Activated CD4-positive, alpha-beta T cell treated with anti-CD3 and anti-CD28 coated beads, Interleukin-2, amount 10 ng/mL, durations not matched to agents 24 days and 14 days (primary cell): ENCODE measurements at regions not wholly inside any gene's neighbourhood (a gene's known extent, or its start where the extent isn't known, plus 50 kb on each side); places are given as distances from the start of the nearest gene placed in this dataset.
A peak's percentile ranks its signal among the peaks of the same experiment; 100 is the strongest.
"Not testable (repeated sequence)": the region's sequence is repeated elsewhere in the genome, so short reads cannot be mapped to it uniquely, and the experiment has no call there.

Source experiments
- DNase-seq: peaks from one replicate; pipeline ENCODE4 v3.0.0; 2022
- H3K27ac Mint-ChIP-seq: one replicate; pipeline ENCODE4 v1.8.0; 2022; ENCODE audit warnings: mild to moderate bottlenecking, mixed read lengths
- H3K27me3 Mint-ChIP-seq: one replicate; pipeline ENCODE4 v1.8.0; 2022; ENCODE audit warnings: mixed read lengths
- H3K36me3 Mint-ChIP-seq: one replicate; pipeline ENCODE4 v1.8.0; 2022; ENCODE audit warnings: low read depth, mild to moderate bottlenecking, mixed read lengths
- H3K4me1 Mint-ChIP-seq: one replicate; pipeline ENCODE4 v1.8.0; 2021; ENCODE audit warnings: mixed read lengths
- H3K4me3 Mint-ChIP-seq: one replicate; pipeline ENCODE4 v1.8.0; 2022; ENCODE audit warnings: mild to moderate bottlenecking, moderate library complexity, mixed read lengths
- H3K9me3 Mint-ChIP-seq: one replicate; pipeline ENCODE4 v1.8.0; 2021; ENCODE audit warnings: mixed read lengths
- intact Hi-C: fragments of 100-400 bp; cut with micrococcal nuclease; formaldehyde crosslinking; loops from one replicate; pipeline ENCODE4 v1.15.1; 2023

DNA sequence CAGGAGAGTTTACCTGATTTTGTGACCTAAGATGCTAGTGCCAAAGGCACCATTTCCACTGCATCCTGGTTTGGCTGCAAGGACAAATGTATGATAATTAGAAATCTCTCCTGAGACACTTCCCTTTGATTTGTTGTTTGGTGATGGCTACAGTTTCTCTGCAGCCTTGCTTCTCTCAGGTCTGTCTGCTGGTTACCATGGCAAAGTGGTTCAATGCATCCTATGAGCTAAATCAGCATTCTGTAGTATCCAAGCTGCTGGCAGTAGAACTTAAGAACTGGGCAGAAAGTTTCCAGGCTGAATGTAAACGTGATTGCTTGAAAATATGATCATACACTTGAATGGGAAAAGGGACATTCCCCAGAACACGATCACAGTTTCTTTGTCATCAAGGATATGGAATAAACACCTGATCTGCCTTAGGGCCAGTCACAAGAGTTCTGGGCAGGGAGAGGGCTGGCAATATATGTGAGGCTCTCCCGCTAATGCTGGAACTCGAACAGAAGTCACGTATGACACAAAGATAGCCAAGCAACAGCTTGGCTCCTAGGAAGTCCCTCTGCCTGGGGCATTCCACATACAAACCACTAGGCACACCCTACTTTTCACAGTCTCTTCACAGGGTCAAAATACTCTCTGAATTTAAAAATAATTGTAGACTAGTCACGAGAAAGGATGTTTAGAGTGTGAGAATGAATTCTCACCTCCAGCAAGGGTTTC lies 138.1 kb upstream of the GRAMD2B start:
- intact Hi-C loops: no loop called here
- Mint-ChIP-seq H3K27me3 (no peaks in the 10 kb centered on the region), H3K9me3 (no peaks in the 10 kb centered on the region), H3K4me1 (no peaks in the 10 kb centered on the region), H3K4me3 (no peak overlapping the region), H3K36me3 (no peaks in the 10 kb centered on the region), H3K27ac (no peak overlapping the region)
- DNase-seq: no peak

DNA sequence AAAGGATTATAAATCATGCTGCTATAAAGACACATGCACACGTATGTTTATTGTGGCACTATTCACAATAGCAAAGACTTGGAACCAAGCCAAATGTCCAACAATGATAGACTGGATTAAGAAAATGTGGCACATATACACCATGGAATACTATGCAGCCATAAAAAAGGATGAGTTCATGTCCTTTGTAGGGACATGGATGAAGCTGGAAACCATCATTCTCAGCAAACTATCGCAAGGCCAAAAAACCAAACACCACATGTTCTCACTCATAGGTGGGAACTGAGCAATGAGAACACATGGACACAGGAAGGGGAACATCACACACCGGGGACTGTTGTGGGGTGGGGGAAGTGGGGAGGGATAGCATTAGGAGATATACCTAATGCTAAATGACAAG lies 127.1 kb upstream of the GRAMD2B start:
- DNase-seq, intact Hi-C loops, H3K27me3 Mint-ChIP-seq, H3K27ac Mint-ChIP-seq, H3K36me3 Mint-ChIP-seq, H3K4me3 Mint-ChIP-seq, H3K4me1 Mint-ChIP-seq, H3K9me3 Mint-ChIP-seq: not testable (repeated sequence)

DNA sequence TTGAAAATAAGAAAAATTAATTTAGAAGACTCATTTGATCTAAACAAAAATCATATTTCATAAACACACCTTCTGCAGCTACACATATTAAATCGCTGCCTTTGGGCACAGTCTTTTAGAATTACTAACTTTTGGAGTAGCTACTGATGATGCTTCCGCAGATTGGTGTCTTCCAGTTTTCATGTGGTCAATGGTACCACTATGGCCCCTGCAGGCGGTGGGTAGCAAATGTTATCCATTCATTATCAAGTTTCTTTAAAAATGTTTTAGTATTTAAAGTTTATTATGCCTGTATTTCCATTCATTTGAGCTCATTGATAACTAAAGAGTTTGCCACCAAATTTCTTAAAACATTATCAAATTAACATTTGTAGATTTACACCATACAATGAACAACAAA lies 122.9 kb upstream of the GRAMD2B start:
- no peak for DNase-seq
- H3K9me3 Mint-ChIP-seq: no peaks in the 10 kb centered on the region
- no peak overlapping the region for H3K27ac Mint-ChIP-seq
- no peak overlapping the region for H3K4me3 Mint-ChIP-seq
- intact Hi-C loops: no loop called here
- no peaks in the 10 kb centered on the region for H3K36me3 Mint-ChIP-seq
- peaks cover 1% of the 10 kb centered on the region for H3K27me3 Mint-ChIP-seq
- H3K4me1 Mint-ChIP-seq: no peaks in the 10 kb centered on the region

DNA sequence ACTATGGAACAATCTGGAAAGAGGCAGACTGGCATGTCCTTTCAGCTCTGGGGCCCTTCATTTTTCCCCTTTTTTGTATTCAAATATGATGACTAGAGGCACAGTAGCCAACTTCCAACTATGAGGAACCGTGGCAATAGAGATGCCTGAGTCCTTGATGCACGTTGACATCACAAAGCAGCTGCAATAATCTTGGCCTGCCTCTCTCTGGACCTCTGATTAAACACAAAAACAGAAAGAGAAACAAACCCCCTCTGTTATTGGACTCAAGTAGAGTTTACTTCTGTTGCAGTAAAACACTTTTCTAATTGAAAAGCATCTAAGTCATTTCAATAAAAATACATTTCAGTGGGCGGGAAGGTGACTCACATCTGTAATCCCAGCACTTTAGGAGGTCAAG lies 122.2 kb upstream of the GRAMD2B start:
- no peak overlapping the region for H3K4me3 Mint-ChIP-seq
- H3K36me3 Mint-ChIP-seq: no peaks in the 10 kb centered on the region
- intact Hi-C loops: no loop called here
- no peak for DNase-seq
- H3K27me3 Mint-ChIP-seq: peaks cover 2% of the 10 kb centered on the region
- no peaks in the 10 kb centered on the region for H3K9me3 Mint-ChIP-seq
- H3K4me1 Mint-ChIP-seq: no peaks in the 10 kb centered on the region
- H3K27ac Mint-ChIP-seq: no peak overlapping the region

DNA sequence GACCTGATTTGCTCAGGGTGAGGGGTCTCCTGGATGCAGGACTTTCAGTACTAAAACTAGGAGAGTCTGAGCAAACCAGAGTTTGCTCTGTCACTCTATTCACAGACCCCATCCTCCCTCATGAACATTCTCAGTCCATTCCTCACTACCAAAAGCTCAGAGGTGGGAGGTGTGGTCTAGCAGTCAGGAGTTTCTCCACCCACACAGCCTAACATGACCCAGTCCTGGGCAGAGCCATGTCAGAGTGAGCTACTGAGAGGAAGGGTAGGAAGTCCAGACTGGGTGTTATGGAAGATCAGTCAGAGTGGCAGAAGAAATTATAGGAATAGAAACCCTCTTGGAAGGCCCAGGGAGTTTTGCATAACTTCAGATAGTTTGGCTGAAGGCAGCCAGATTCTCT lies 113.3 kb upstream of the GRAMD2B start:
- H3K4me1 Mint-ChIP-seq: no peaks in the 10 kb centered on the region
- no peak for DNase-seq
- H3K36me3 Mint-ChIP-seq: no peaks in the 10 kb centered on the region
- no peak overlapping the region for H3K27ac Mint-ChIP-seq
- intact Hi-C loops: no loop called here
- H3K4me3 Mint-ChIP-seq: no peak overlapping the region
- H3K27me3 Mint-ChIP-seq: peaks cover 6% of the 10 kb centered on the region
- no peaks in the 10 kb centered on the region for H3K9me3 Mint-ChIP-seq

DNA sequence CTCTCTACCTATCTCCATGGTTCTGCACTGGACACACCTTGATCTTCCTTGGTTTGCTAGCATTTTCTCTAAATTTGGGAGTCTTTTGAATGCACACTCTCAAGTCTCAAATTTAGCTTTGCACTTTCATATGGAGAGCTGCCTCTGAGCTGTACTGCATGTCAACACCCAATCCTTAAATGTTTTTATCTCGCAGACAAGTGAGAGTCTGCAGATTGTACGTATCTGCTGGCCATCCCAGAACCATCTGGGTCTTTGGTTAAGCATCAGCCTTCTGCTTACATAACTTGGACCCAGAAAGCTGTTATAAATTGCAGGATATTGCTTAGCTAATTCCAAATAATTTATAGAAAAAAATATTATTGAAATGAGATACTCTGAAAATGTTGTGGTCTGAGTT lies 111.4 kb upstream of the GRAMD2B start:
- Mint-ChIP-seq H3K27ac (no peak overlapping the region), H3K27me3 (peaks cover 7% of the 10 kb centered on the region), H3K4me1 (no peaks in the 10 kb centered on the region), H3K9me3 (no peaks in the 10 kb centered on the region), H3K36me3 (no peaks in the 10 kb centered on the region), H3K4me3 (no peak overlapping the region)
- no peak for DNase-seq
- intact Hi-C loops: no loop called here

DNA sequence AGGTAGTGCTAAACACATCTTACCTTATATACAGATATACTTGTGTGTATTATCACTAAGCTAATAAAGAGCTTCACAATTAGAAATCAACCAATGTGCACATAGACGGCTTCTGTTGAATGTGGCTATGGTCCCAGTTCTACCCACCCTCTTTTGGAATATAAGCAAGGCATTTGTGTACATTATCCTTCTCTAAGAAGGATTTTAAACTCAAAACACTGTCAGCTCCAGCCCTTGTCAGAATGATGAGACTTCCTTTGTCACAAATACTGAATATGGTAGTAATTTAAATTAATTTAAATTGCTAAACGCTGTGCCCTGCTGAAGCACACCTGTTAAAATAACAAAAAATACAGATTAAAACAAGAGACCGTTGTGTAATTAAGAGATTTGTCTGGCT lies 107.9 kb upstream of the GRAMD2B start:
- Mint-ChIP-seq H3K27me3 (peaks cover 9% of the 10 kb centered on the region), H3K36me3 (no peaks in the 10 kb centered on the region), H3K9me3 (no peaks in the 10 kb centered on the region), H3K27ac (no peak overlapping the region), H3K4me3 (no peak overlapping the region), H3K4me1 (no peaks in the 10 kb centered on the region)
- intact Hi-C loops: no loop called here
- no peak for DNase-seq

DNA sequence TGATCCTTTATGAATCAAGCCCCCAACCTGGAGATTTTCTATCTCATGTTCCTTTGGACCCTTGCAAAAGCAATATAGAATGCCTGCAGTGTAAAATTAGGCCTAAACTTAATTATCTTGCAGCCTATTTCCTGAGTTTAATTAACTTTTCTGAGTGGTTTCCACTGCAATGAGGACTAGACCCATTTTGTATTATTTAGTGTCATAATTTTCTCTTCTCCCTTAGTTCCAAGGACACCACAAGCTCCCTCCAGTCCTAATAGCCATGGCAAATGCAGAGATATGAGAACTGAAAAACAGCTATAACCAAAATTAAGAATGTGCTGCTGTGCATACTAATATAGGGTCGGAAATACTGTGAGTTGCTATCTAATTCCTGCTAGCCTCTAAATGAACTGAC lies 90.9 kb upstream of the GRAMD2B start:
- DNase-seq: no peak
- intact Hi-C loops: no loop called here
- Mint-ChIP-seq H3K36me3 (no peaks in the 10 kb centered on the region), H3K27ac (no peak overlapping the region), H3K9me3 (no peaks in the 10 kb centered on the region), H3K4me1 (no peaks in the 10 kb centered on the region), H3K27me3 (peaks cover 2% of the 10 kb centered on the region), H3K4me3 (no peak overlapping the region)

DNA sequence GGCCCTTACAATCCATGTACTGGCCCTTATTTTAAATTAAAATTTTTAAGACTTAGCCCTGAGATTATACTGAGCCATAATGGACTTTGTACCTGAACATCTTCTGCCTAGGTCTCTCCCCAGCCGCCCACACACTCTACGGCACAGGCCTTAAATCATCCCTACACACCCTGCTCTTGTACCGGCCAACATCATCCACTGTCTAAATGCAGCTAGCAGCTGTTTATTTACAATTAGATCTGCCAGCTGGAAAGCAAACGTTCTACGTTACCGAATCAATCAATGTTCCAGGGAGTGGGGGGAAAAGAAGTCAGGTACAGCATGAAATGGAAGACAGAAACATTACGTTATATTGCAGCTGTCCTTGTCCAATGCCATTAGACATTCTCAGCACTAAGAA lies 88.4 kb upstream of the GRAMD2B start:
- no peaks in the 10 kb centered on the region for H3K4me1 Mint-ChIP-seq
- no peak overlapping the region for H3K27ac Mint-ChIP-seq
- intact Hi-C loops: no loop called here
- no peaks in the 10 kb centered on the region for H3K36me3 Mint-ChIP-seq
- peaks cover 5% of the 10 kb centered on the region for H3K27me3 Mint-ChIP-seq
- no peak for DNase-seq
- no peaks in the 10 kb centered on the region for H3K9me3 Mint-ChIP-seq
- H3K4me3 Mint-ChIP-seq: no peak overlapping the region

DNA sequence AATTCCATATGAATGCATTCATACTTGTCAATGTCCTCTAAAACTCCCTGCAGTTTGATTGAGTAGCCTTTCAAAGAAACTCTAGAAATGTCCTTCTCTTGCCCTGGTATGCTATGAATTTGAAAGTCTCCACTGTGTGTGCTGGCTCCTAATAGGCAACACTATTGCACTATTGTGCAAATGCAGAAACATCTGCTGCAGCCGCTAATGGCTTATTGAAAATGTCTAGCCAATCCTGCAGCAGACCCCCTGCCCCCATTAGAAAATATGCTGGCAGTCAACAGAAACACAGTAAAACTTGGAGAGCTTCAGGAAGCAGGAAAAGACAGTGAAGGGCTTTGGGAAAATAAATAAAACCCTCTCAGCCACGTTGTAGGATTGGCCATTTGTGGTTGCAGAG lies 87.3 kb upstream of the GRAMD2B start:
- Mint-ChIP-seq H3K36me3 (no peaks in the 10 kb centered on the region), H3K9me3 (no peaks in the 10 kb centered on the region), H3K27me3 (peaks cover 6% of the 10 kb centered on the region), H3K4me3 (no peak overlapping the region), H3K4me1 (no peaks in the 10 kb centered on the region), H3K27ac (no peak overlapping the region)
- intact Hi-C loops: no loop called here
- no peak for DNase-seq

DNA sequence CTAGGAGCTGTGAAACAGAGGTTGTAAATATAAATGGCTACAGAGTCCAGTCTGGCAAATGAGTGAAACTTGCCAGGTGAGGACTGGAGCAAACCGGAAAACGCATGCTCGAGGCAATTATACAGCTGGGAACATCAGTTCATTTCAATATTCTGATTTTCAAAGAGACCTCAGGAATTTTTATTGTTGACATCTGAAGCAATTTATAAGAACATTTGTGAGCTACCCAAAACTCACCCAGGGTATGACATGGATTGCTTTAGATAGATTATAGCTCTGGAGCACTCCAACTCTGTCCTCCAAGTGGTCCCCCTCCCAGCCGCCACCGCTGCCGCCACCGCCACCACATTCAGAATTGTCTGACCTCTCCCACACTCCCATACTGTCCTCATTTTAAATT lies 84.6 kb upstream of the GRAMD2B start:
- intact Hi-C loops: loop anchor here (1.0 kb wide), 2 partner anchors 201 to 263 kb away; no protein-coding TSS in a partner anchor
- Mint-ChIP-seq H3K4me1 (no peaks in the 10 kb centered on the region), H3K27ac (no peak overlapping the region), H3K4me3 (no peak overlapping the region), H3K9me3 (no peaks in the 10 kb centered on the region), H3K36me3 (no peaks in the 10 kb centered on the region), H3K27me3 (peaks cover 12% of the 10 kb centered on the region)
- DNase-seq: no peak

DNA sequence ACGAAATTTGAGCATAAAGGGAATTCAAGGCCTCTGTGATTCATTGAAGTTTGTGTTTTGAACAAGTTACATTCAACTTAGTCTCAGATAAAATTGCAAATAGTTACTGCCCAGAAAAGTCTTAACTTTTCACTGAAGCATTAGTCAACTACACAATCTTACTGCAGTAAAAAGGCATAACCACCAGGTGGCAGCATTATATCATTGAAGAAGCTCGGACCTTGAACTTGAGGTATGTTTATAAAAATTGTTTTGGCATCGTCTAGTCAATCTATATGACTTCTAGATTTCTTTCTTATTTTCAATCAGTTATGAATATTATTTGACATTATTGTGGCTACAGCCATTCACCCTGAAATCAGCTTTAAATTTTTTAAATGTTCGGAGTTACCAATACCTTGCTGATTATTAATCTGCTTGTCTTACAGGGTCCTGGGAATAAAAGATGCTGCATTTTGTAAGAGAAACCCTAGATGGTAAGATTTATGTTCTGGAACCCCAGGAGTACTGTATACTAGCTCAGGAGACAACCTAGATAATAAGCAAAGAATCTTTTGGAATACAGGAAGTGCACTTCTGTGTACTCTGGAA lies 83.9 kb upstream of the GRAMD2B start:
- no peak overlapping the region for H3K4me3 Mint-ChIP-seq
- peaks cover 16% of the 10 kb centered on the region for H3K27me3 Mint-ChIP-seq
- intact Hi-C loops: loop anchor here (1.0 kb wide), 2 partner anchors 200 to 262 kb away; no protein-coding TSS in a partner anchor
- H3K36me3 Mint-ChIP-seq: no peaks in the 10 kb centered on the region
- H3K9me3 Mint-ChIP-seq: no peaks in the 10 kb centered on the region
- H3K27ac Mint-ChIP-seq: no peak overlapping the region
- peak; percentile 86 for DNase-seq
- no peaks in the 10 kb centered on the region for H3K4me1 Mint-ChIP-seq

DNA sequence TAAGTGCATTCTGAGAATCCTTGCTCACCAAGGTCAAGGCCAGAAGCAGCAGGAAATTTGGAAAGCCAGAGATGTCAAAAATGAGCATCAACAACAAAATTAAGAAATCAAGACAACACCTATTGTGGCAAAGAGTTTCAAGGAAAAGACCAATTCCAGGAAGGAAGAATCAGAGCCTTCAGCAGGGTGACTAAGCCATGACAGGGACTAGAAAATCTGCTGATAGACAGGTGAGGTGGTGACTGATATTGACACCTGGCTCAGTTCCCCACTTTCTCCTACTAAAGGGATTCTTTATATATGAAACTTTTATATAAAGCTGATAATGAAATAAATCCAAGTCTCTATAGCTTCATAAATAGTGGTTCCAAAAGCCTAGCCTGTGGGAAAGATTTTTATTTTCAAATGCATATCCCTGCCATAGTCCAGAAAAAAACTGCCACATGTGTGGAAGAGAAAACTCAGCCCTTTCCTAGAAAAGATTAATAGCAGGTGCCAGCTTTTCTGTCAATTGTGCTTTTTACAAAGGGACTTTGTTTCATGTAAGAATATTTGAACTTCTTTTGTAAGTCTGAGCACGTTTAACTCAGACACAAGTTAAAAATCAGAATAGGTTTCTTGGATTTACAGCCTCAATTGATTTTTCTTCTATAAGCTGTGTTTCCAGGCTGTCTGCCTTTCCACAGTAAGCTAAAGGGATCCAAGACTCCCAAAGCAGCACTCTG lies 81.1 kb upstream of the GRAMD2B start:
- H3K27me3 Mint-ChIP-seq: peaks cover 24% of the 10 kb centered on the region
- intact Hi-C loops: no loop called here
- peak; percentile 0 for DNase-seq
- H3K9me3 Mint-ChIP-seq: no peaks in the 10 kb centered on the region
- H3K27ac Mint-ChIP-seq: no peak overlapping the region
- no peaks in the 10 kb centered on the region for H3K36me3 Mint-ChIP-seq
- H3K4me1 Mint-ChIP-seq: no peaks in the 10 kb centered on the region
- no peak overlapping the region for H3K4me3 Mint-ChIP-seq

DNA sequence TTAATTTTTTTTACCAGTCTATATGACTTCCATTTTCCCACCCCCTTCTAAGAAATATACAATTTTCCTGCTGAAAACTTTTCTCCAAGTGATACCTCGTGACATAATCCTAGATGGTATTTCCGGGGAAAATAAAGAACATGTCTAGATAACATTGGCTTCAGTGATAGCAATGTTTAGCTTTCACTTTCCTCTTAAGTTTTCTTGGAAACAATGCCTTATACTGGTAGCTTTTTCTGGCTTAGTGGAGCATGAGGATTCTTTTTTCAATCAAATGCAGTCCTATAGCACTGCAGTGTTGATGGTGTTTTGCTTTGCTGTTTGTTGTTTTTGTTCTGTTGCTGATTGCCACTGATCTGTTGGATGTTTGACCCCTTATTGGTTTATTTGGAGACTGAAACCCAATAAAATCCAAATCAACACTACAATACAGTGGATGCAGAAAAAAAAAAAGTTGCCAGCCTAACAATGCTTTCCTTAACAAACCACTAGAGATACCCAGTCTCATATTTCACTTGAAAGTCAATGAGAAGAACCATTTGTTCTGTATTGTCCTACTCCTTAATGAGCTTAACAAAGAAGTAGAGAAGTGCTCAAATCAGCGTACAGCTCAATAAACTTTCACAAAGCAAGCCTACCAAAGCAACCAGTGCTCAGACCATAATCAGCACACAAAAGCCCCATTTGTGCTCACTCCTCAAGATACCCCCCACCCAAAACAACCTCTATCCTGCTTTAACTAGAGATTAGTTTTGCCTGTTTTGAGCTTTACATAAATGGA lies 74.2 kb upstream of the GRAMD2B start:
- Mint-ChIP-seq H3K4me1 (peaks cover 1% of the 10 kb centered on the region), H3K36me3 (no peaks in the 10 kb centered on the region), H3K27me3 (peaks cover 22% of the 10 kb centered on the region), H3K4me3 (no peak overlapping the region), H3K9me3 (no peaks in the 10 kb centered on the region), H3K27ac (no peak overlapping the region)
- peak; percentile 21 for DNase-seq
- intact Hi-C loops: no loop called here
